WI38 (cell line): ENCODE measurements at regions not wholly inside any gene's neighbourhood (a gene's known extent, or its start where the extent isn't known, plus 50 kb on each side); places are given as distances from the start of the nearest gene placed in this dataset.
"Not testable (repeated sequence)": the region's sequence is repeated elsewhere in the genome, so short reads cannot be mapped to it uniquely, and the experiment has no call there.

ENCODE experiments used
- H3K4me3 ChIP-seq: 2 replicates; pipeline ENCODE4 v1.5.1; 2011; ENCODE audit warnings: low read depth, mild to moderate bottlenecking, control low read depth, low read length
- TF ChIP-seq, protein P1 (sequence below): IDR thresholded peaks from 2 replicates; pipeline ENCODE4 v1.5.1; 2012; ENCODE audit warnings: low read depth, mild to moderate bottlenecking, control low read depth, low read length

- TF ChIP-seq, protein P1, sequence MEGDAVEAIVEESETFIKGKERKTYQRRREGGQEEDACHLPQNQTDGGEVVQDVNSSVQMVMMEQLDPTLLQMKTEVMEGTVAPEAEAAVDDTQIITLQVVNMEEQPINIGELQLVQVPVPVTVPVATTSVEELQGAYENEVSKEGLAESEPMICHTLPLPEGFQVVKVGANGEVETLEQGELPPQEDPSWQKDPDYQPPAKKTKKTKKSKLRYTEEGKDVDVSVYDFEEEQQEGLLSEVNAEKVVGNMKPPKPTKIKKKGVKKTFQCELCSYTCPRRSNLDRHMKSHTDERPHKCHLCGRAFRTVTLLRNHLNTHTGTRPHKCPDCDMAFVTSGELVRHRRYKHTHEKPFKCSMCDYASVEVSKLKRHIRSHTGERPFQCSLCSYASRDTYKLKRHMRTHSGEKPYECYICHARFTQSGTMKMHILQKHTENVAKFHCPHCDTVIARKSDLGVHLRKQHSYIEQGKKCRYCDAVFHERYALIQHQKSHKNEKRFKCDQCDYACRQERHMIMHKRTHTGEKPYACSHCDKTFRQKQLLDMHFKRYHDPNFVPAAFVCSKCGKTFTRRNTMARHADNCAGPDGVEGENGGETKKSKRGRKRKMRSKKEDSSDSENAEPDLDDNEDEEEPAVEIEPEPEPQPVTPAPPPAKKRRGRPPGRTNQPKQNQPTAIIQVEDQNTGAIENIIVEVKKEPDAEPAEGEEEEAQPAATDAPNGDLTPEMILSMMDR, result no peak
- no peak overlapping the region for H3K4me3 ChIP-seq
Observed at GRCh38 chr7:113764401-113765035, 154.3 kb downstream of the PPP1R3A start.

- TF ChIP-seq, protein P1, result no peak
- no peak overlapping the region for H3K4me3 ChIP-seq
Observed at GRCh38 chr7:113763226-113763625, 155.6 kb downstream of the PPP1R3A start.

DNA sequence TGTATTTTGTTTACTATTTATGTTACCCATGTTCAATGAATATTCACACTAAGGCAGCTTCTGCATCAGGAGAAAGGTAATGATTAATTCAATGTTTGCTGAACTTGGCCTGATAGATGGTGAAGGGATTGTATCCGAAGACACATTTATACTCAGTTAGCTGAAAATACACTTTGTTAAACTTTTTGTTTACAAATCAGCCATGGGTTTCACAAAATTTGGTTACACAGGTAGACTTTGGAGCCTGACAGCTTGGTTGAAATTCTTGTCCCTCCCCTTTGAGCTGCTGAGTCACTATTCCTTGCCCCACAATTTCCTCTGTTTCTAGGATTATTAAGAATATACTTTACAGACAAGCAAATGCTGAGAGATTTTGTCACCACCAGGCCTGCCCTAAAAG, 162.6 kb downstream of the PPP1R3A start:
- no peak overlapping the region for H3K4me3 ChIP-seq
- TF ChIP-seq, protein P1, result no peak

DNA sequence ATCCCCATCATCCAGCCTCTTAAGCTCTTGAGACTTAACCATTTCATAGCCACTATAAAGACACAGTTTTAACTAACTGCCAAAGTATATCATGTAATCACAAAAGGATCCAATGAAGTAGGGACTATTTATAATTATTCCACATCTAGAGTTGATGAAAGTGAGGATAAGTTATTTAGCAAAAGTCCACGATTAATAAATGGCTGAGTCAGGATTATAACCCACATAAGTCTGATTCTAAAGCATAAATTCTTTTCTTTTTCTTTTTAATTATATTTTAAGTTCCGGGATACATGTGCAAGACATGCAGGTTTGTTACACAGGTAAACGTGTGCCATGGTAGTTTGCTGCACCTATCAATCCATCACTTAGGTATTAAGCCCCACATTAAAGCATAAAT, 166.1 kb downstream of the PPP1R3A start:
- TF ChIP-seq, protein P1, result no peak
- H3K4me3 ChIP-seq, result no peak overlapping the region

DNA sequence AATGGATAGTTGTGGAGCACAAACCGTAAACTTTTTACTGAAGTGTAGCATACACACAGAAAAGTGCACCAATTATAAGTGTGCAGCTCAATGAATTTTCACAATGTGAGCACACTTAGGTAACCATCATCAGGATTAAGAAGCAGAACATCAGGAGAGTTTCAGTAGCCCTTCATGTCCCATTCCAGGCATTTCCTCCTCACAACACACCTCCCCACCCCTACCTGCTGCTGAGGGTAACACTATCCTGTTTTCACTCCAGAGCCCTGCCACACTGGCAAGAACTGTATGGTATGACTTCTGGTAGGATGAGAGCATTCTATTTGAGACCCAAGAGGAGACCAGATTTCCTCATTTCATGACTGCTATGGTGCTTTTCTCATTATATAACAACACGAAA, 166.5 kb downstream of the PPP1R3A start:
- TF ChIP-seq, protein P1, result no peak
- no peak overlapping the region for H3K4me3 ChIP-seq

DNA sequence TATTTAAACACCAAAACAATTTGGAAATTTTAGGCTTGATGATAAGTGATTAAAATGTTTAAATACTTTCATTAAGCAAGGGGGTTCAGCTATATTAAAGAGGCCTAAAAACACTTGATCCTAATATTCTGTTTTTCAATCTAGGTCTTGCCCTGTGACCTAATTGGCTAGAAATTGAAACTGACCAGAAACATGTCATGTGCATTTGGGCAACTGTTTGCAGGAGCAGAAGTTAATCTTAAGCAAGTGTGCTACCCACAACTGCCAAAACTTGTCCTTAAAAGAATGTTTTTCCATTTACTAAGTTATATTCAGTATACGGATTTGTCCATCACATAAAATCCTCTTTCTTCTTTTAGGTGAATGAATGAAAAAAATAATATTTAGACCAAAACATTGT, 167.3 kb downstream of the PPP1R3A start:
- TF ChIP-seq, protein P1, result no peak

DNA sequence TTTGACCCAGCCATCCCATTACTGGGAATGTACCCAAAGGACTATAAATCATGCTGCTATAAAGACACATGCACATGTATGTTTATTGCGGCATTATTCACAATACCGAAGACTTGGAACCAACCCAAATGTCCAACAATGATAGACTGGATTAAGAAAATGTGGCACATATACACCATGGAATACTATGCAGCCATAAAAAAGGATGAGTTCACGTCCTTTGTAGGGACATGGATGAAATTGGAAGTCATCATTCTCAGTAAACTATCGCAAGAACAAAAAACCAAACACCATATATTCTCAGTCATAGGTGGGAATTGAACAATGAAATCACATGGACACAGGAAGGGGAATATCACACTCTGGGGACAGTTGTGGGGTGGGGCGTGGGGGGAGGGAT, 170.4 kb downstream of the PPP1R3A start:
- not testable (repeated sequence) for H3K4me3 ChIP-seq

More for the DNA sequence above, 167.3 kb downstream of the PPP1R3A start:
- no peak overlapping the region for H3K4me3 ChIP-seq

GRCh38 chr7:113742946-113743431, 175.8 kb downstream of the PPP1R3A start:
- not testable (repeated sequence) for H3K4me3 ChIP-seq
